Trophoblast cell (in vitro differentiated cells and primary cell): ENCODE measurements at regions not wholly inside any gene's neighbourhood (a gene's known extent, or its start where the extent isn't known, plus 50 kb on each side); places are given as distances from the start of the nearest gene placed in this dataset.
A peak's percentile ranks its signal among the peaks of the same experiment; 100 is the strongest.

ENCODE experiments used
- DNase-seq, 2 donors: peaks; one replicate each; pipeline ENCODE4 v3.0.0-alpha.2; 2016
- H2AFZ ChIP-seq: 2 replicates; pipeline ENCODE4 v1.6.1; 2013; ENCODE audit warnings: low read length, moderate library complexity, mild to moderate bottlenecking; ENCODE audit not compliant: insufficient read depth, poor library complexity
- H2AK5ac ChIP-seq: 2 replicates; pipeline ENCODE4 v1.6.1; 2013; ENCODE audit warnings: mild to moderate bottlenecking, low read length
- H2BK120ac ChIP-seq: 2 replicates; pipeline ENCODE4 v1.6.1; 2013; ENCODE audit warnings: low read length, mild to moderate bottlenecking, moderate library complexity; ENCODE audit not compliant: insufficient read depth, poor library complexity
- H2BK12ac ChIP-seq: 2 replicates; pipeline ENCODE4 v1.6.1; 2013; ENCODE audit warnings: mild to moderate bottlenecking, low read length, moderate library complexity
- H2BK5ac ChIP-seq: 2 replicates; pipeline ENCODE4 v1.6.1; 2013; ENCODE audit warnings: low read length, low read depth, moderate library complexity, mild to moderate bottlenecking; ENCODE audit not compliant: poor library complexity
- H3K14ac ChIP-seq: 2 replicates; pipeline ENCODE4 v1.6.1; 2013; ENCODE audit warnings: mild to moderate bottlenecking, low read length
- H3K18ac ChIP-seq: 2 replicates; pipeline ENCODE4 v1.6.1; 2013; ENCODE audit warnings: mild to moderate bottlenecking, low read length
- H3K23ac ChIP-seq: 2 replicates; pipeline ENCODE4 v1.6.1; 2013; ENCODE audit warnings: low read length
- H3K27ac ChIP-seq: 2 replicates; pipeline ENCODE4 v1.5.1; 2013; ENCODE audit warnings: low read depth, mild to moderate bottlenecking, inconsistent platforms, low read length, moderate library complexity
- H3K27me3 ChIP-seq: 2 replicates; pipeline ENCODE4 v1.6.1; 2013; ENCODE audit warnings: inconsistent platforms, mild to moderate bottlenecking, low read length, moderate library complexity; ENCODE audit not compliant: insufficient read depth
- H3K36me3 ChIP-seq, 2 experiments: 1 replicate in 1 of 2; 2 replicates in 1 of 2; pipeline ENCODE4 v1.6.1; 2013; ENCODE audit warnings: low read length in 2 of 2, mild to moderate bottlenecking in 2 of 2, moderate library complexity in 1 of 2; ENCODE audit not compliant: insufficient read depth in 2 of 2, control insufficient read depth in 1 of 2
- H3K4ac ChIP-seq: 2 replicates; pipeline ENCODE4 v1.6.1; 2013; ENCODE audit warnings: low read depth, mild to moderate bottlenecking, low read length, moderate library complexity
- H3K4me1 ChIP-seq, 2 experiments: 1 replicate in 1 of 2; 2 replicates in 1 of 2; pipeline ENCODE4 v1.6.1; 2013; ENCODE audit warnings: low read length in 2 of 2, mild to moderate bottlenecking in 2 of 2, moderate library complexity in 1 of 2; ENCODE audit not compliant: insufficient read depth in 2 of 2, control insufficient read depth in 1 of 2
- H3K4me2 ChIP-seq: 2 replicates; pipeline ENCODE4 v1.6.1; 2013; ENCODE audit warnings: inconsistent platforms, mild to moderate bottlenecking, low read length, moderate library complexity
- H3K4me3 ChIP-seq: 2 replicates; pipeline ENCODE4 v1.5.1; 2013; ENCODE audit warnings: mild to moderate bottlenecking, low read depth, low read length, inconsistent platforms
- H3K79me1 ChIP-seq: one replicate; pipeline ENCODE4 v1.6.1; 2013; ENCODE audit warnings: low read length
- H3K79me2 ChIP-seq: 2 replicates; pipeline ENCODE4 v1.6.1; 2013; ENCODE audit warnings: low read length, mild to moderate bottlenecking; ENCODE audit not compliant: control insufficient read depth, insufficient read depth, poor library complexity
- H3K9ac ChIP-seq: 2 replicates; pipeline ENCODE4 v1.6.1; 2013; ENCODE audit warnings: mild to moderate bottlenecking, low read length
- H3K9me3 ChIP-seq: 2 replicates; pipeline ENCODE4 v1.6.1; 2013; ENCODE audit warnings: low read depth, mild to moderate bottlenecking, control low read depth, inconsistent platforms, low read length; ENCODE audit not compliant: insufficient read depth
- H4K12ac ChIP-seq: 2 replicates; pipeline ENCODE4 v1.6.1; 2013; ENCODE audit warnings: low read depth, mild to moderate bottlenecking, low read length, moderate library complexity
- H4K8ac ChIP-seq: 2 replicates; pipeline ENCODE4 v1.6.1; 2013; ENCODE audit warnings: low read depth, mild to moderate bottlenecking, low read length, moderate library complexity
- H4K91ac ChIP-seq: one replicate; pipeline ENCODE4 v1.6.1; 2013; ENCODE audit warnings: low read depth, mild to moderate bottlenecking, low read length, moderate library complexity
- WGBS: extraction: QIAGEN DNeasy Blood & Tissue Kit; methylation state at CpG from one replicate; pipeline ENCODE4 v1.1.7; 2013; ENCODE audit warnings: missing lambda C conversion rate; ENCODE audit not compliant: insufficient read length, insufficient coverage; ENCODE audit errors: extremely low coverage; 5-methylcytosine and 5-hydroxymethylcytosine counted together

DNA sequence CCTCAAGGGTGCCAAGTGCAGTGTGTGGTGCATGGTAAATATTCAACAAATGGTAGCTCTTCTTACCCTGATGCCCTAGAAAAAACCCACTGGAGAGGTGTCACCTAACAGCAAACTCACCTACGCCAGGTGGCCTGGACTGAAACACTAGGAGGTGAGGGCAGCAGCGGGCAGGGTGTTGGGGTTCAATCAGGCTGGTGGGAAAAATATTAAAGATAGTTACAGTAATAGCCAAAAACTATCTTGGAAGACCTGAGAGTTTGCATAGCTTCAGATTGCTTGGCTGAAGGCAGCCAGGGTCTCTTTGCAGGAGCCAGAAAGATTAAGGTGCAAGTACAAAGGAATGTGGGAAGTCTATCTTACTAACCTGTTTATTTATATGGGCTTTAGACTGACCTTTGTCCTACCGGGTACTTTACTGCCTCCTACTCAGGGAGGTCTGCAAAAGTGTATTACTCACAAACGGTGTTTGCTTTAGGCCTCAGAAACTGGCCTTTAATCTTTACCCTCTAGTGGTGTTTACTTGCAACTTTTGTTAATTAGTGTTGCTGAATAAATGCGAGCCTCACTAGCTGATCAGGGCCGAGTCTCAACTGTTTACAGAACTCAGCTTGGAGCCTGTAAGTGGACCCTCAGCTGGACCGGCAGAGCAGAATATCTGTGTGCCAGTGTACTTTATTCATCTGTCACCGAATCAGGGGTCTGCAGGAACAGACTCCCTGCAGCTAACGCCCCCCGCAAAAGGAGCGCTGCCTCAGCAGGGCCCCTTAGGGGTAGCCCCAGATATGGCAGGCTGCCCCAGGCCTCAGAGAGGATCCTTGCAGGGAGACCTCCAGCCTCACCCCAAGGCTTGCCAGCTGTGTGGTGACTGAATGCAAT is 63.9 kb downstream of the SYF2 start:
- Histone ChIP-seq H3K4me2 (no peak overlapping the region), H3K4ac (no peak overlapping the region), H3K14ac (no peak overlapping the region), H2BK5ac (no peak overlapping the region), H4K91ac (no peak overlapping the region), H3K9me3 (no peaks in the 10 kb centered on the region), H2AK5ac (no peak overlapping the region), H2AFZ (no peak overlapping the region), H3K4me1 (peaks cover 0 to 3% of the 10 kb centered on the region in 2 experiments), H3K27me3 (no peaks in the 10 kb centered on the region), H3K23ac (no peak overlapping the region), H4K12ac (no peak overlapping the region), H3K4me3 (no peak overlapping the region), H3K79me1 (no peaks in the 10 kb centered on the region), H3K79me2 (no peaks in the 10 kb centered on the region), H3K18ac (no peak overlapping the region), H3K27ac (no peak overlapping the region), H3K36me3 (no peaks in the 10 kb centered on the region), H3K9ac (no peak overlapping the region), H4K8ac (no peak overlapping the region), H2BK120ac (no peak overlapping the region), H2BK12ac (no peak overlapping the region)
- no CpG with 5 or more reads among the region's 11 CpGs for WGBS
- DNase-seq = no peak

DNA sequence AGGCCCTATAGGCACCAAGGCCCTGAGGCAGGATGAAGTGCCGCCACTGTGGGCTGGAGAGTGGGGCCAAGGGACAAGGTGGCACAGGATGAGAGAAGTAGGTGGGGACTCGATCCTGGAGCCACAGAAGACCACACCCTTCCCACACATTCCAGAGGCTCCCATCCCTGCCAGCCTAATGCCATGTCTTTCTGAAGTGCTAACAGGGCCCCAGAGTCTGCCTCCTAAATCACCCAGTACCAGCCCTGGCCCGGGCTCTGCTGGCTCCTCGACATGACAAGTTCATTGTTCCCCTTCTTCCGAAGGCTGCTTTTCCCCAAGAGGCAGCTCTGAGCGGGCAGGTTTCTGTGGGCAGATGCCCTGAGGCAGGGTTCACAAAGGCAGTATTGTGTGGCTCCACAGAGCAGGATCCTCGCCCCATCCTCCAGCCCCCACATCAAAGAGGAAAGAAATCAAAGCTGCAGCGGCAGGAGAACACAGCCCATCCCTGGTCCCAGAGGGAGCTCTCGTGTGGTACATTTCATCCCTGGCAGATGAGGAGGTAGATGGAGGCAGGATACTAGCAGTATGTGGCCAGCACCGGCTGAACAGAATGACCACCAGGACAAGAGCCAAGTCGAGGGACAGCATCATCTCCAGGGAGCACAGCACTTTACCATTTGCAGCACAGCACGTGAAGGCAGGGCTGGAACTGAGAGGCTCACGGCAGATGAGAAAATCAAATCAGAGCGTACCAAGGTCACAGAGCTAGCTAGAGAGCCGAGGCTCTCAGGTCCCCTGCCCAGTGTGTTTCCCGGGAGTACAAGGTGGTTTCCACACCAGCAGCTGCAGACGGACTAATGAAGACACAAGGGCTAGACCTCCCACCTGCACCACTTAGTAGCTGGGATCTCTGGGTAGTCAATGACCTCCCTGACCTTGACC is 64.8 kb downstream of the SYF2 start:
- no peak overlapping the region for H3K14ac ChIP-seq
- no peak overlapping the region for H3K23ac ChIP-seq
- no peak overlapping the region for H3K18ac ChIP-seq
- H3K79me1 ChIP-seq = no peaks in the 10 kb centered on the region
- H2BK120ac ChIP-seq = no peak overlapping the region
- no peak overlapping the region for H2BK12ac ChIP-seq
- no peak for DNase-seq
- H3K4me1 ChIP-seq = peaks cover 0 to 3% of the 10 kb centered on the region in 2 experiments
- H3K9ac ChIP-seq = no peak overlapping the region
- no peaks in the 10 kb centered on the region for H3K36me3 ChIP-seq
- no peak overlapping the region for H2AFZ ChIP-seq
- H3K4ac ChIP-seq = no peak overlapping the region
- H4K12ac ChIP-seq = no peak overlapping the region
- whole genome bisulfite sequencing = no CpG with 5 or more reads among the region's 17 CpGs
- no peak overlapping the region for H3K4me3 ChIP-seq
- H2AK5ac ChIP-seq = no peak overlapping the region
- H3K27me3 ChIP-seq = no peaks in the 10 kb centered on the region
- H3K9me3 ChIP-seq = no peaks in the 10 kb centered on the region
- H3K4me2 ChIP-seq = no peak overlapping the region
- no peak overlapping the region for H4K91ac ChIP-seq
- no peak overlapping the region for H3K27ac ChIP-seq
- H3K79me2 ChIP-seq = no peaks in the 10 kb centered on the region
- H2BK5ac ChIP-seq = no peak overlapping the region
- no peak overlapping the region for H4K8ac ChIP-seq

DNA sequence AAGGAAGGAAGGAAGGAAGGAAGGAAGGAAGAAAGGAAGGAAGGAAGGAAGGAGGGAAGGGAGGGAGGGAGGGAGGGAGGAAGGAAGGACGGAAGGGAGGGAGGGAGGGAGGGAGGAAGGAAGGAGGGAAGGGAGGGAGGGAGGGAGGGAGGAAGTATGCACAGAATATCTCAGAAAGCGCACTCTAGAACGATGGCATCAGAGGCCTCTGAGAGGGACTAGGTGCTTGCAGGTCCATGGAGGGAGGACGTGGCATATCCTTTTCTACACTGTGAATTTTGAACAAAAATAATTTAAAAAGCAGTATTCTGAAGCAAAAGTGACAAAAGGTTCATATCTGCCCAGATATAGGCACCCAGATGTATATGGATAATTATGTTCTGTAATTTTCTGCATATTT is 65.5 kb downstream of the SYF2 start:
- Histone ChIP-seq H2AK5ac (no peak overlapping the region), H2BK120ac (no peak overlapping the region), H3K9me3 (no peaks in the 10 kb centered on the region), H3K27me3 (no peaks in the 10 kb centered on the region), H3K4ac (no peak overlapping the region), H4K91ac (no peak overlapping the region), H3K23ac (no peak overlapping the region), H2BK12ac (no peak overlapping the region), H3K9ac (no peak overlapping the region), H3K27ac (no peak overlapping the region), H3K4me3 (no peak overlapping the region), H2BK5ac (no peak overlapping the region), H2AFZ (no peak overlapping the region), H3K14ac (no peak overlapping the region), H3K79me2 (no peaks in the 10 kb centered on the region), H4K12ac (no peak overlapping the region), H3K4me2 (no peak overlapping the region), H4K8ac (no peak overlapping the region), H3K79me1 (no peaks in the 10 kb centered on the region), H3K4me1 (peaks cover 0 to 3% of the 10 kb centered on the region in 2 experiments), H3K36me3 (no peaks in the 10 kb centered on the region), H3K18ac (no peak overlapping the region)
- no peak for DNase-seq
- WGBS = no CpG with 5 or more reads among the region's 4 CpGs

DNA sequence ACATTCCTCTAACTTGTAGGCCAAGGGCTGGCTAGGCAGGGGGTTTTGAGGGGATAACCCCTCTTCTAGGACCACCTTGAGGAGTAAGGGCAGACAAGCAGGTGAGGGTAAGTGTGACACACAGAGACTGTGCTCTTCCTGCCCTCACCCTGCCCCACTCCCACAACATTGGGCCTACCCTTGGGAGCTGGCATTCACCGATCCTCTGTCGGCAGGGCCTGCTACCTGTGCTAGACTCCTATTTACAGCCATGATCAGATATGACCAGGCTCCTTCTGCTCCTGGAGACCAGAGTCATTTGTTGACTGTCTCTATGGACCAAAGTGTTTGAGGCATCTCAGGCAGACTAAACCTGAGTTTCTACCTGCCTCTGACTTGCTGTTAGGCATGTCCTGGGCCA is 68.3 kb downstream of the SYF2 start:
- H3K79me1 ChIP-seq = no peaks in the 10 kb centered on the region
- no peak overlapping the region for H3K23ac ChIP-seq
- no peak overlapping the region for H3K18ac ChIP-seq
- H3K4ac ChIP-seq = no peak overlapping the region
- H3K27me3 ChIP-seq = no peaks in the 10 kb centered on the region
- DNase-seq = peak in 1 of 2 donors; percentile 14
- H2BK120ac ChIP-seq = no peak overlapping the region
- H3K4me2 ChIP-seq = no peak overlapping the region
- H3K27ac ChIP-seq = no peak overlapping the region
- no peak overlapping the region for H4K91ac ChIP-seq
- no peaks in the 10 kb centered on the region for H3K79me2 ChIP-seq
- no peak overlapping the region for H4K8ac ChIP-seq
- H3K4me3 ChIP-seq = no peak overlapping the region
- H2BK5ac ChIP-seq = no peak overlapping the region
- H3K36me3 ChIP-seq = no peaks in the 10 kb centered on the region
- no peaks in the 10 kb centered on the region for H3K9me3 ChIP-seq
- H2BK12ac ChIP-seq = no peak overlapping the region
- no peak overlapping the region for H4K12ac ChIP-seq
- H3K4me1 ChIP-seq = peaks cover 0 to 3% of the 10 kb centered on the region in 2 experiments
- H3K9ac ChIP-seq = no peak overlapping the region
- H3K14ac ChIP-seq = no peak overlapping the region
- no peak overlapping the region for H2AFZ ChIP-seq
- no peak overlapping the region for H2AK5ac ChIP-seq
- WGBS = no CpG with 5 or more reads among the region's 2 CpGs
